Stimulated activated CD4-positive, alpha-beta T cell treated with anti-CD3 and anti-CD28 coated beads, Interleukin-1b, Interleukin-23, amount 100 ng/mL, for 24 hours (primary cell): ENCODE measurements at regions not wholly inside any gene's neighbourhood (a gene's known extent, or its start where the extent isn't known, plus 50 kb on each side); places are given as distances from the start of the nearest gene placed in this dataset.
A peak's percentile ranks its signal among the peaks of the same experiment; 100 is the strongest.
"Not testable (repeated sequence)": the region's sequence is repeated elsewhere in the genome, so short reads cannot be mapped to it uniquely, and the experiment has no call there.

Experiments
- DNase-seq, 4 experiments: peaks; one replicate each; pipeline ENCODE4 v3.0.0-alpha.2; 2020; ENCODE audit warnings: low read depth in 4 of 4, low spot score in 1 of 4

GRCh38 chr2:64793701-64794100 is 140.0 kb upstream of the SERTAD2 start:
- no peak for DNase-seq

GRCh38 chr2:64794426-64794995 is 140.8 kb upstream of the SERTAD2 start:
- no peak for DNase-seq

- no peak for DNase-seq
Measured at GRCh38 chr2:64795024-64795592, 141.4 kb upstream of the SERTAD2 start.

- no peak for DNase-seq
Measured at GRCh38 chr2:64796926-64797325, 143.2 kb upstream of the SERTAD2 start.

- no peak for DNase-seq
Measured at GRCh38 chr2:64797881-64798575, 144.3 kb upstream of the SERTAD2 start.

- DNase-seq = no peak
Measured at GRCh38 chr2:64799592-64800252, 146.0 kb upstream of the SERTAD2 start.

GRCh38 chr2:64803776-64804175 is 150.1 kb upstream of the SERTAD2 start:
- no peak for DNase-seq

- DNase-seq = no peak
Measured at GRCh38 chr2:64804651-64805050, 150.9 kb upstream of the SERTAD2 start.

GRCh38 chr2:64807417-64807816 is 153.7 kb upstream of the SERTAD2 start:
- DNase-seq = peak in 3 of 4 experiments; percentile 26 to 41 (median 28)

GRCh38 chr2:64808092-64808491 is 154.4 kb upstream of the SERTAD2 start:
- no peak for DNase-seq

GRCh38 chr2:64808754-64809153 is 155.0 kb upstream of the SERTAD2 start:
- DNase-seq = no peak

- DNase-seq = no peak
Measured at GRCh38 chr2:64809216-64809615, 155.5 kb upstream of the SERTAD2 start.

GRCh38 chr2:64812285-64812684 is 158.6 kb upstream of the SERTAD2 start:
- DNase-seq = no peak

GRCh38 chr2:64814007-64814406 is 160.3 kb upstream of the SERTAD2 start:
- no peak for DNase-seq

GRCh38 chr2:64816526-64816925 is 162.8 kb upstream of the SERTAD2 start:
- DNase-seq = not testable (repeated sequence)

- no peak for DNase-seq
Measured at GRCh38 chr2:64817453-64817852, 163.7 kb upstream of the SERTAD2 start.

- no peak for DNase-seq
Measured at GRCh38 chr2:64818664-64819060, 164.9 kb upstream of the SERTAD2 start.

GRCh38 chr2:64819361-64819760 is 165.6 kb upstream of the SERTAD2 start:
- DNase-seq = no peak

GRCh38 chr2:64819774-64820688 is 166.3 kb upstream of the SERTAD2 start:
- peak in 1 of 4 experiments; percentile 37 for DNase-seq

GRCh38 chr2:64820901-64821300 is 167.2 kb upstream of the SERTAD2 start:
- DNase-seq = no peak

- no peak for DNase-seq
Measured at GRCh38 chr2:64823794-64824193, 165.4 kb upstream of the SLC1A4 start.
